Panc1 (cell line): ENCODE measurements at regions not wholly inside any gene's neighbourhood (a gene's known extent, or its start where the extent isn't known, plus 50 kb on each side); places are given as distances from the start of the nearest gene placed in this dataset.

Experiments
- ATAC-seq: fragments of 200-7000 bp; cut with Tn5 transposase; 2 replicates; pipeline ENCODE4 v1.9.1; 2020; ENCODE audit warnings: mild to moderate bottlenecking, moderate library complexity
- BruUV-seq: library from RNA; stranded (reverse); fragments of 400-500 nt; replicated peaks from 2 replicates; lab custom pipeline; 2021; lab: Mats Ljungman, UMichigan
- CTCF ChIA-PET: fragments of 300-600 bp; sonication (Branson Sonifier 250); formaldehyde crosslinking; loops from one replicate; lab custom pipeline; 2022; ENCODE audit warnings: antibody characterized with exemption; lab: Charles Lee
- POLR2A ChIA-PET: fragments of 300-600 bp; sonication (Branson Sonifier 250); formaldehyde crosslinking; loops from one replicate; lab custom pipeline; 2022; ENCODE audit warnings: antibody characterized with exemption; lab: Charles Lee
- DNase-seq: peaks from one replicate; pipeline ENCODE4 v3.0.0-alpha.2; 2010; ENCODE audit warnings: low read depth, low spot score
- H3K27ac ChIP-seq: 2 replicates; pipeline ENCODE4 v1.5.1; 2011; ENCODE audit warnings: mild to moderate bottlenecking, low read length, inconsistent platforms
- H3K27me3 ChIP-seq: fragments of 200-500 bp; sonication (Bioruptor generic); 2 replicates; pipeline ENCODE4 v1.6.0; 2014; ENCODE audit warnings: low read length, inconsistent platforms; ENCODE audit not compliant: control insufficient read depth, insufficient read depth
- H3K36me3 ChIP-seq: fragments of 200-500 bp; sonication (Bioruptor generic); 2 replicates; pipeline ENCODE4 v1.5.1; 2014; ENCODE audit warnings: inconsistent platforms, mild to moderate bottlenecking, low read length, moderate library complexity; ENCODE audit not compliant: control insufficient read depth, insufficient read depth
- H3K4me1 ChIP-seq: 2 replicates; pipeline ENCODE4 v1.5.1; 2011; ENCODE audit warnings: inconsistent platforms, mild to moderate bottlenecking, low read length, moderate library complexity; ENCODE audit not compliant: control insufficient read depth, insufficient read depth
- H3K4me3 ChIP-seq, 2 experiments: 2 replicates each; pipeline ENCODE4 v1.5.1; 2011 to 2012; ENCODE audit warnings: low read depth in 2 of 2, low read length in 2 of 2, mild to moderate bottlenecking in 2 of 2, inconsistent platforms in 1 of 2, moderate library complexity in 1 of 2
- H3K9me3 ChIP-seq: fragments of 200-500 bp; sonication (Bioruptor generic); 2 replicates; pipeline ENCODE4 v1.5.1; 2014; ENCODE audit warnings: low read depth, mild to moderate bottlenecking, inconsistent platforms, low read length, moderate library complexity; ENCODE audit not compliant: control insufficient read depth, insufficient read depth
- CTCF ChIP-seq: fragments of 450-650 bp; IDR thresholded peaks from 2 replicates; pipeline ENCODE4 v1.5.1; 2017; ENCODE audit warnings: mild to moderate bottlenecking
- POLR2AphosphoS5 ChIP-seq: IDR thresholded peaks from 2 replicates; pipeline ENCODE4 v1.6.1; 2012; ENCODE audit warnings: mild to moderate bottlenecking, low read depth, low read length, moderate library complexity
- REST ChIP-seq, 2 experiments: IDR thresholded peaks; 2 replicates each; pipeline ENCODE4 v1.6.1; 2011 to 2012; ENCODE audit warnings: low read depth in 2 of 2, control low read depth in 1 of 2, low read length in 1 of 2, mild to moderate bottlenecking in 1 of 2, moderate library complexity in 1 of 2; ENCODE audit not compliant: insufficient read depth in 1 of 2
- SIN3A ChIP-seq: IDR thresholded peaks from 2 replicates; pipeline ENCODE4 v1.6.1; 2012; ENCODE audit warnings: low read depth, mild to moderate bottlenecking, low read length, moderate library complexity, borderline replicate concordance; ENCODE audit not compliant: insufficient read depth
- TCF7L2 ChIP-seq: IDR thresholded peaks from 2 replicates; pipeline ENCODE4 v1.6.1; 2011; ENCODE audit warnings: mild to moderate bottlenecking, low read depth, low read length, inconsistent platforms
- in situ Hi-C: cut with HindIII; loops from 2 replicates; pipeline ENCODE4 v1.10.0; 2016; ENCODE audit warnings: low sequenced_read_pairs, low pct_unique_long_range_greater_than_20kb
- intact Hi-C: fragments of 100-400 bp; cut with micrococcal nuclease; formaldehyde crosslinking; loops from one replicate; pipeline ENCODE4 v1.10.0; 2022; ENCODE audit not compliant: unreplicated experiment

GRCh38 chr14:71730471-71730870 lies 201.8 kb upstream of the RGS6 start:
- ChIA-PET CTCF (no interaction called here), POLR2A (no interaction called here)
- H3K4me3 ChIP-seq = no peak overlapping the region
- no peak for ATAC-seq
- no peaks in the 10 kb centered on the region for H3K9me3 ChIP-seq
- no peaks in the 10 kb centered on the region for H3K4me1 ChIP-seq
- H3K27ac ChIP-seq = no peak overlapping the region
- H3K27me3 ChIP-seq = no peaks in the 10 kb centered on the region
- DNase-seq = no peak
- H3K36me3 ChIP-seq = no peaks in the 10 kb centered on the region
- in situ Hi-C loops (no loop called here), intact Hi-C loops (no loop called here)
- BruUV-seq = no TSS peak
- no peak for TF ChIP-seq POLR2AphosphoS5
- TF ChIP-seq SIN3A = no peak
- no peak for TF ChIP-seq CTCF
- no peak for TF ChIP-seq TCF7L2
- TF ChIP-seq REST (IDR thresholded peaks at IDR 0.05; ENCODE audit: insufficient read depth in 1 of 2, low read depth in 2 of 2, low read length in 1 of 2) = no peak

DNA sequence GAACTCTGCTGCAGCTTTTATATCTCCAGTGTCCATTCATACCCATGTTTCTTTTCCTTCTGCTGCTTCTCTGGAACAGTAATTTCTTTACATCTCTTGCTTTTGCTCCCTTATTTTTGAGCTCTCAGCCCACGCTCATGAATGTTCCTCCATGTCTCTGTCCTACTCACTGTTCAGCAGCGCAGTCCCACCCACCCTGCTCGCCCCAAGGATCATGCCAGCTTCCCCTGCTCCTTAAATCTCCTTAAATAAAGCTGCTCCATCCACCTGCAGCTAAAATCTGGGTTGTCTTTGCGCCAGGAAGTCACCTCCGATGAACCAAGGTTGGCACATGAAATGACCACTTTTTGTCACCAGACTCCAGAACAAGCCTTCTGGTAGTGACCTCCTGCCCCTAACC lies 201.1 kb upstream of the RGS6 start:
- H3K27me3 ChIP-seq = no peaks in the 10 kb centered on the region
- in situ Hi-C loops = no loop called here
- POLR2A ChIA-PET = no interaction called here
- BruUV-seq = no TSS peak
- CTCF ChIA-PET = no interaction called here
- H3K4me3 ChIP-seq = no peak overlapping the region
- H3K4me1 ChIP-seq = no peaks in the 10 kb centered on the region
- ATAC-seq (no peak), DNase-seq (no peak)
- H3K27ac ChIP-seq = no peak overlapping the region
- intact Hi-C loops = no loop called here
- H3K9me3 ChIP-seq = no peaks in the 10 kb centered on the region
- no peaks in the 10 kb centered on the region for H3K36me3 ChIP-seq
- no peak for TF ChIP-seq TCF7L2
- no peak for TF ChIP-seq POLR2AphosphoS5
- TF ChIP-seq SIN3A = no peak
- no peak for TF ChIP-seq CTCF
- TF ChIP-seq REST (IDR thresholded peaks at IDR 0.05; ENCODE audit: insufficient read depth in 1 of 2, low read depth in 2 of 2, low read length in 1 of 2) = no peak
